DMS114 treated with DMSO at 0.1 percent for 48 hours (cell line): ENCODE measurements at regions not wholly inside any gene's neighbourhood (a gene's known extent, or its start where the extent isn't known, plus 50 kb on each side); places are given as distances from the start of the nearest gene placed in this dataset.

Source experiments
- DNase-seq: peaks from one replicate; lab custom pipeline; 2025; ENCODE audit not compliant: unreplicated experiment; lab: John Stamatoyannopoulos, UW

DNA sequence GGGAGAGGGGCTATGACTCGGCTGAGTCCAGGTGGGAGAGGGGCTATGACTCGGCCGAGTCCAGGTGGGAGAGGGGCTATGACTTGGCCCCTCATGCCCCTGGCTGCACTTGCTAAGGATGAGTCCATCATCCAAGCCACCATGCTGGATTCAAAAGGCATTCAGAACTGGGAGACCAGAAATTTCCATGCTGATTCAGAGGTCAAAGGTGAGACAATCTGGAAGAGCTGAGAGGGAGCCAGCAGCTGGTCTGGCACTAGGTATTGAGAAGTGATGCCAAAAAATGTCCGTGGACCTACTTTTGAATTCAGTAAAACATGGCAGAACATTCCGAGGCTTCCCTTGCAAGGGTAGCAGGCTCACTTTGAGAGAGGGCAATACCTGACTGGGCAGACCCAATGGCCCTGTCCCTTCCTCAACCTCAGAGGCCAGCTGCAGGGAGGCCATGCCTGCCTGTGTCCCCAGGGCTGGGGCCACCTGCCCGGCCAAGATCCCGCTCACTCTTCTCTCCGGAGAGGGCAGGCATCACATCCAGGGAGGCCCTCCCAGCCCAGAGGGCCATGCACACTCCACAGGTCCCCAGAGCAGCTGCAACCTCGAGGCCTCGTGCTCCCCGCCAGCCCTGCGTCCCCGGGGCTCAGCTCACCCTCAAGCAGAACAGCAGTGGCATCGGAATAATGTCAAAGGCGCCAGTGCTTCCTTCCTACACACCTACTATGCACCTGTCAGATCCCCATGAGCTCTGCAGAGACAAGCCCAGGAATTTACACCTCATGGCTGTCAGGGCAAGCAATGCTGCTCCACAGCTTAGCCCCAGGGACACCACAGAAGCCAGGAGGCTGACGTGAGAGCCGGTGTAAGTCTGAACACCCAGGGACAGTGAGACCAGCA, 80.2 kb upstream of the GPC1 start:
- DNase-seq, result no peak

- no peak for DNase-seq
These were observed 79.5 kb upstream of the GPC1 start for GRCh38 chr2:240355962-240356361.

GRCh38 chr2:240356700-240357640, 78.5 kb upstream of the GPC1 start:
- no peak for DNase-seq

DNA sequence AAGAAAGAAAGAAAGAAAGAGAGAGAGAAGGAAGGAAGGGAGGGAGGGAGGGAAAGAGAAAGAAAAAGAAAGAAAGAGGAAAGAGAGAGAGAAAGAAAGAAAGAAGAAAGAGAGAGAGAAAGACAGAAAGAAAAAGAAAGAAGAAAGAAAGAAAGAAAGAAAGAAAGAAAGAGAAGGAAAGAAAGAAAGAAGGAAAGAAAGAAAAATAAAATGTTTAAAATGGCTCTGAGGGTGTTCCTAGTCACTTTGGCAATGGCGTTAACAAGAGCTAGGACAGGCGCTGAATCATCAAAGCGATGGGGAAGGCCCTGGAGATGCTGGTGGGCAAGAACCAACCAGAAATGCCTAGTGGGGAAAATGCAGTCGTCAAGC, 77.8 kb upstream of the GPC1 start:
- no peak for DNase-seq

- DNase-seq, result no peak
These were observed 77.4 kb upstream of the GPC1 start for GRCh38 chr2:240358080-240358479.

GRCh38 chr2:240358821-240359397, 76.6 kb upstream of the GPC1 start:
- DNase-seq, result no peak

DNA sequence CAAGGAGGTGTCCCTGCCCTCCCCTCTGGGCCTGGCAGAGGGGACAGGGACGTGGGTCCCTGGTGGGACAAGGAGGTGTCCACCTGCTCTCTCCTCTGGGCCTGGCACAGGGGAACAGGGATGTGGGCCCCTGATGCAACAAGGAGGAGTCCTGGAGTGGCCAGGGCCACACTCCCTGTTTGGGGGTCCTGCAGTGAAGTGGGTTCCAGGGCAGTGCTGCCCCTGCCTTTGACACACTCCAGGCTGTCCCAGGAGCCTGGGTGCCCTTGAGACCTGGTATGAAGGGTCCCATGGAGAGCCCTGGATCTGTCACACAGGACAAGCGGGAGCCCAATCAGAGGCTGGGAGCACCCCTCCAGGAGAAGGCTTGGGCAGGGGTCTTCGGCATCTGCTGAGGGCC, 75.8 kb upstream of the GPC1 start:
- DNase-seq, result no peak

DNA sequence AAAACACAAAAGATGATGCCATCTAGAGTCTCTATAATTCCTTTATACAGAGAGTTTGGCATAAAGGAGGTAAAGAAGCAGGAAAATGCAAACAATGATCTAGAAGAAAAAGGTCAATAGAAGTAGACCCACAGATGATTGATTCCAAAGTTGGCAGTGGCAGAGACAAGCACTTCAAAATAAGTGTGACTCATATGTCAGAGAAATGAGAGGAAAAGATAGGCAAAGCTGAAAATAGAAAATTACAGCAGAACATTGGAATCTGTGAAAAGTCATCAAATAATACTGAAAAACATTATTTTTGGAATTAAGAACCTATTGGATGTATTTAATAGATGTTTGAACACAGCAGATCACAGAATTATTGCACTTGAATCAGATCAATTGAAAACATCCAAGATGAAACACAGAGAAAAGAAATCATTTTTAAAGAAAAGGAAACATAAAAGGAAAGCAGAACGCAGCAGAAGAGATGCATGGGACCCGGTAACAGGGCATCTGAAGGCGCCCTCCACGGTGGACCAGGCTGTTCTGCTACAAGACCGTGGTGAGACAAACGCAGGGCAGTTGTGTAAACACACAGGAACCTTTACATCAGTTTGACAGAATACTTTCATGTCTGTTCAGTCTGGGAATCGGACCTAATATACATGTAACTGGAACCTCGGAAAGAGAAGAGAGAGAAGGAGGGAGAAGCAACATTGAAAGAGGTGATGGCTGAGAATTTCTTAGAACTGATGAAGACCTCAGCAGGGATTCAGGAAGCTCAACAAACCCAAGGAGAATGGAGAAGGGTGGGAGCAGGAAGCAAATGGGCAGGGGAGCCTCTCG, 74.6 kb upstream of the GPC1 start:
- DNase-seq, result no peak

GRCh38 chr2:240362216-240362755, 73.2 kb upstream of the GPC1 start:
- DNase-seq, result no peak

GRCh38 chr2:240362826-240363745, 72.4 kb upstream of the GPC1 start:
- no peak for DNase-seq

- no peak for DNase-seq
These were observed 71.5 kb upstream of the GPC1 start for GRCh38 chr2:240363746-240364581.

GRCh38 chr2:240364582-240364960, 70.9 kb upstream of the GPC1 start:
- DNase-seq, result no peak

GRCh38 chr2:240364961-240365775, 70.3 kb upstream of the GPC1 start:
- no peak for DNase-seq

DNA sequence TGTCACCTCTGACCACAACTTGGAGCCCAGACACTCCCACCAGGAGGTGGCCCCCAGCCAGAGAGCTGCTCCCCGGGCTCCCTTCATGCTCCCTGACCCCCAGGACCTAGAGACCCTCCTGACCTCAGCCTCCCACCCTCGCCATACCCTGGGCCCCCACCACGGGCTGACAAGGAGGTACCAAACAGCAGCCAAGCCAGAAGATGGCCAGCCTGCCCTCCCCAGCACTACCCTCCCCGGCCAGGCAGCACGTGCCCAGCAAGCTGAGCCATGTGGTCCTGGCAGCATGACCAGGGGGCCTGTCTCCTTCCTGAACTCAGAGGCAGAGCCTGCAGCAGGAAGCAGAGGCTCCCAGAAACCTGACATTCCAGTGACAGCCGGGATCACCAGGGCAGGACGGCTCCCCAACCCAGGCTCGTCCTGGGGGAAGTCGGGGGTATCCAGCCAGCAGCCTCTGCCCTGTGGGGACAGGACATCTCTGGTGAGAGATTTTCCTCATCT, 69.4 kb upstream of the GPC1 start:
- no peak for DNase-seq

- DNase-seq, result no peak
These were observed 68.6 kb upstream of the GPC1 start for GRCh38 chr2:240366901-240367300.

DNA sequence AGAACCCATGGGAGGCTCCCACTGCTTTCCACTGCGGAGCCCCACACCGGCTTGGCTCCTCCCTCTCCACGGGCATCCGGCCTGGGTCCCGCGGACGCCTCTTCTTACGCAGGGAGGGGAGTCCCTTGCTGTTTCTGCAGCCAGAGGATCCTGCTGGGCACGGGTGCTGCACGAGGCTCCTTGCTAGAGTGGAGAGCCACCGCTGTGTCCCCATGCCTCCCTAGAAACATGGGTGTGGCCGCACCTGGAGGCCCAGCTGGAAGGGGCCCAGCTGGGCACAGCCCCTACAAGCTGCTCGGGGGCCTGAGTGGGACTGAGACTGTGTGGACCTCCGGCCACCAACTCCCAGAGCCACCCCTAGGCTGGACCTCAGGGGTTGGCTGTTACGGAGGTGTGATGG, 67.7 kb upstream of the GPC1 start:
- no peak for DNase-seq

GRCh38 chr2:240368781-240369331, 66.6 kb upstream of the GPC1 start:
- no peak for DNase-seq
